GF-D8 (cell line): ENCODE measurements at regions not wholly inside any gene's neighbourhood (a gene's known extent, or its start where the extent isn't known, plus 50 kb on each side); places are given as distances from the start of the nearest gene placed in this dataset.
"Not testable (repeated sequence)": the region's sequence is repeated elsewhere in the genome, so short reads cannot be mapped to it uniquely, and the experiment has no call there.

ENCODE experiments used
- DNase-seq: peaks from one replicate; lab custom pipeline; 2025; lab: John Stamatoyannopoulos, UW

DNA sequence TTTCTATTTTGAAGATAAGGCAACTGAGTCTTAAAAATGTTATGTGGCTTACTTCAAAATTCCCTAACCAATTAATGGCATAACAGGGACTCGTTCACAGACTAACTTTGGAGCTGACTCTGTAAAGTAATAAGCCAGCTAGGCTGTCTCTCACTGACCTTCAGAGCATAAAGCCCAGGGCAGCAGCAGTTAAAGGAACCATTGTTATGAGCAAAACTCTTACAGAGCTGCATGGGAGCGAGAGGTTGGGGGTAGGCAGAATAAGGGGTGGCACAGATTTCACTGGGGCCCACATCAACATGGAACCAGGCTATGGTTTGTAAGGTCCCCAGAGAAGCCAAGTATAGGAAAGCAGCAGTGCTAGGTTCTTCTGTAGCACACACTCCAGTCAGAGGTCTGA lies 637.8 kb downstream of the RFPL4B start:
- DNase-seq, result no peak

- DNase-seq, result no peak
Measured at GRCh38 chr6:112986321-112986720, 639.2 kb downstream of the RFPL4B start.

GRCh38 chr6:112988748-112989147 lies 641.6 kb downstream of the RFPL4B start:
- no peak for DNase-seq

DNA sequence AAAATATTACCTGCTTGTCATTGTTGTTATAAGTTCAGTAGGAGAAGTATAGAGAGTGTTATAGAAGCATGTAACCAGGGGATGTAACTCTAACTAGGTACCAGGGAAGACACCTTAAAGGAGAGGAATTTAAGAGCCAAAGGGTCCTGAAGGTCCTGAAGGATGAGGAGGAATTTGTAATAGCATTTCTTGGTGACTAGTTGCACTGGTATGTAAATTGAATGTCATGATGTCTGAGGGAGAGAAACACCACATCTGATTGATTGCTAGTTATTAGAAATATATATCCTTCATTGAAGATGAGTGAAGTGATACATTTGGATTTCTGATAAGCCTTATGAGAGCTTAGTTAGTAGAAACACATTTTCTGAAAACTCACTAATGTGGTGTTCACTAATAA lies 643.8 kb downstream of the RFPL4B start:
- DNase-seq, result no peak

- no peak for DNase-seq
Measured at GRCh38 chr6:112991912-112992311, 644.8 kb downstream of the RFPL4B start.

GRCh38 chr6:112997421-112998085 lies 650.4 kb downstream of the RFPL4B start:
- DNase-seq, result no peak

DNA sequence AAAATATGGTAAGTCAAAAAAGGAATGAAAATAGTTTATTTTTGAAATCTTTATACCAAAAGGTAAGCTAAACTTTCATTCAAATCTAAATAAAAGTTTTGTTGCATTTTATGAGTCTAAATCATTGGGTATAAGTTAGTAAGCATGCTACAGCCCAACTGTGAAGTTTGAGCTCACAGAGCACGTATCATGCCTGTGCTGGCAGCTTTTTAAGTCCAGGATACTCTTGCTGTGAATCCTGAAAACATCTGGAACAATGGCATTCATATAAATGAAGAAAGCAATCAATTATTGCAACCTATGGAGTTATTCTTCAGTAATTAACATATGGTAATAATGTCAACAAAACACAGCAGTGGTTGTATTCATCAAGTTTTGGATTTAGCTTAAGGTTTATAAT lies 656.9 kb downstream of the RFPL4B start:
- DNase-seq, result no peak

DNA sequence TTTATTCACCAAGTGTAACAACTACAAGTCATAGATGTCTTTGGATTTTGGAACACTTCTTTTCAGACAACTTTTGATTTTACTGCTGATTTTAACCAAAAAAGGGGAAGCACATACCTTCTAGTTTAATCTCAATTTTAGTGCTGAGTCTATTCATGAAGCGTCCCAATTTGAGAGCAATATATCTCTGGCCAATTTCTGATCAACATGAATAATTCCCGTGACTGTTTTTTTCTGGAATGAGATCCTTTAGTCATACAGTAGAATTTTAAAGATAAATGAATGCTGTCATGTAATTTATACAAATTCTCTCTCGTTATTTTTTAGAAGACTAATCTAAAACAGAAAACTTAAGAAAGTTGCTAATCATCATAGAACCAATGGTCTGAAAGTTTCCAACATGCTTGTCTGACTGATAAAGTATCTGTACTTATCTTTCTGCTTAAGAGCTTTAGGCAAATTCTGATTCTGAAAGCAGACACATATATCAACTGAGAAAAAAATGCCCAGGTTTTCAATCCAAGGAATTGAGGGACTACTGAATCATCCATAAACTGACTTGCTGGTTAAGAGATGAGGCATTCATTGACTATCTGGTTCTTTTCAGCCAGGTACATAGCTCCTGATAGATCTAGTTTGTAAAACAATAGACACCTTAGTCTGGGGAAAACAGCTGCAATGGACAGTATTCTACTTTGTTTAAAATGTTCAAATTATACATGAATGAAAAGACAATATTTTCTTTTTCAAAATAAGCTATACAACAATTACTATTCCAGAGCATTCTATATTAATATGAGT lies 657.5 kb downstream of the RFPL4B start:
- no peak for DNase-seq

DNA sequence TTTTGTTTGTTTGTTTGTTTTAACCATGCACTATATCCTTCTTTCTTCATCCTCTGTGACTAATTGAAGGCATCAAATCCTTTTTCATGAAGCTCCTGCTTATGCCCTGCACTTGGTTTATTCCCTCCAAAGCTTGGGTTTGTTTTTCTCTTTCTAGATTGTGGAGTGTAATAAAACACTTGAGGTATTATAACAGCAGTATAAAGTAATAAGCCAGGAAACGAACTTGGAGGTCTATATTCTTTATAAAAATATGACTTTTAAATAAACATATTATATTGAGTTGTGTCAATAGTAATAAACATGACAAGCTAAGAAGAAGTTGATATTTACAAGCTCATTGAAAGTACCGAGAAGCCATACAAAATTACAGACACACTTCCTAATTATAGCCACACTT lies 659.4 kb downstream of the RFPL4B start:
- DNase-seq, result no peak

- no peak for DNase-seq
Measured at GRCh38 chr6:113009682-113010081, 662.6 kb downstream of the RFPL4B start.

DNA sequence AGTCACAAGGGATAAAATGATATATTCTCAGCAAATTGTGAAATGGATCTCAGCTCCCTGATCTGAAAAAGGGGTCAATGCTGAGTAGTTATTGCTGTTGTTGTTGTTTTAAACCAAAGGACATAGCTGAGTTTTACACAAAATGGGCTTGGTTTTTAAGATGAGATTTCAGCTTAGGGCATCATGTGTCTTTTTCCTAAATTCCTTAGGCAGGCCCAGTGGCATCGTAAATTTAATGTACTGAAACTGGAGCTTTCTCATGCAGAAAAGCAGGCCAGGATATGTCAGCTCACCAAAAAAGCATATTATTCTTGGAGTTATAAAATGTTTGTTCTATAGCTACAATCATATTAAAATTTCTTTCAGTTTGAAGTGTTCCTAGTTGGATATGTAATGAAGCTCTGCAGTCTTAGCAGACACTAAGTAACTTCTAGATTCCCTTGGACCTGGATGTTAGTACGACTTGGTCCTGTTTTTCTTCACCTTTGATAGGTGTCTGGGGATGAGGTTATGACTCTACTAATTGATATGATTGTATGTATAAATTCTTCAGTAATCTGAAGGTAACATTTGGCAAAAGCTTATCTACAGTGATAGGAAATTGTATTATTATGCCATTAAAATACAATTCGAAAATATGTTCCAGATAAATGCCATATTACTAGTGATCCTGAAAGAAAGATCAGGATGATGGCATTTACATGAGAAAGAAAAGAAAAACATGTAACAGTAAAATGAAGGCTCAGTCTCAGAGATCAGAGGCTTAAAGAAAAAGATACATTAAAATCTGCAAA lies 663.3 kb downstream of the RFPL4B start:
- DNase-seq, result no peak

DNA sequence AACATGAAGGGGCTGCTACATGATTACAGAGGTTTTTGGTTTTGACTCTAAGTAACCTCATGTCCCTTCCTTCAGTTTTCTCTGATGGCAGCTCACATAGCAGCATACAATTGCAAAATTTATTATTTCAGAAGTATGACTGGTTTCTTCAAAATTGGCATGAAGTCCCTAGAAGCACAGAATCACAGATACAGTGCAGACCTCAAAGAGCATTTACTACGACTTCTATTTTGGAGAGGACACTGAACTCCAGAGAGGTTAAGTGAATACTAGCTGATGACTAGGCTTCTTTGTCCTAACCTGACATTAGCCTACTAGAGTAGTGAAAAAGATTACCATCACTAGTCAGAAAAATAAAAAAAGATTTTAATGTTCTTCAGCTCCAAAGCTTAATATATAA lies 664.3 kb downstream of the RFPL4B start:
- DNase-seq, result no peak

DNA sequence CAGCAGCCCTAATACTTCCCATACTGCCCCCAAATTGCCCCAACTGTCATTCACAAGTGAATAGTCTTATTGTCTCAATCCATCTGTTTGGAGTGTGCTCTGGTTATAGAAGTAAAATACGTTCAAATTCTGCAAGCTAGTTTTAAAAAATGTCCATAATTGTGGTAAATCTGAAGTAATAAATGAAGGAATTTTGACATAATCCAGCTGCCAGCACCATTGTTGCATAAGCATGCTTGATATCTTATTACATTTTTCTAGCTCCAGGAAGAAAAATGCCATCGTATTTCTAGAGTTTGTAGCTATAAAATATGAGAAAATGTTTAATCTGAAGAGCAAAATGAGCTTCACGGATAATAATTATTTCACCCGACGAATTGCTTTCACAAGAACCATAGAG lies 664.7 kb downstream of the RFPL4B start:
- DNase-seq, result no peak

GRCh38 chr6:113015249-113015648 lies 668.1 kb downstream of the RFPL4B start:
- no peak for DNase-seq

GRCh38 chr6:113017353-113017752 lies 670.2 kb downstream of the RFPL4B start:
- no peak for DNase-seq

DNA sequence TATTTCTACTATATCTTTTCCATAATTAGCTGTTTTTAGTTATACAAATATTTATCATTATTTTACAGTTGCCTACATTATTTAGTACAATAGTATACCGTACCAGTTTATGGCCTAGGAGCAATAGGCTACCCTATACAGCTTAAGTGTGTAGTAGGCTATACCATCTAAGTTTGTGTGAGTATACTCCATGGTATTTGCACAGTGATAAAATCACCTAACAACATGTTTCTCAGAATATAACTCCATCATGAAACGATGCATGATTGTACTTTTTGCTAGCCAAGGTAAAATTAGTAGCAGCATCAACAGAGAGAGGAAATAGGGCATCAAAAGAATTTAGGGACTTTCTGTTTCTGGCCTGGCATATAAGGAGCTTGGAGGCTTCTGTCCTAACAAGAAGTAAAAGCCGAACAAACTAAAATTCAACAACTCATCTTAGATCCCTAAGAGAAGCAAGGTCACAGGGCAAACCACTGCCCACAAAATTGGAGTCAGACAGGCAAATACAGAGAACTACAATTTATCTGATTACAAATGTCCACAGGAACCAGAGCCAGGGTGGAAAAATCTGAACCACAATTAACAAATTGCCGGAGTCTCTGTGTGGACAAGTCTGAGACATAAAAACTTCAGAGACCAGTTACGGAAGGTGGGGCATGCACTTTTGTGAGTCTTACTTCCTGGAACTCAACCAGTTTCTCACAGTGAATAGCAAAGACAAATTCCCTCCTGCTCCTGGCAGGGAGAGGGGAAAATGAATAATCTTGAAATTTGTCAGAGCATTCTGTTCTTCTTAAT lies 671.4 kb downstream of the RFPL4B start:
- DNase-seq, result no peak

DNA sequence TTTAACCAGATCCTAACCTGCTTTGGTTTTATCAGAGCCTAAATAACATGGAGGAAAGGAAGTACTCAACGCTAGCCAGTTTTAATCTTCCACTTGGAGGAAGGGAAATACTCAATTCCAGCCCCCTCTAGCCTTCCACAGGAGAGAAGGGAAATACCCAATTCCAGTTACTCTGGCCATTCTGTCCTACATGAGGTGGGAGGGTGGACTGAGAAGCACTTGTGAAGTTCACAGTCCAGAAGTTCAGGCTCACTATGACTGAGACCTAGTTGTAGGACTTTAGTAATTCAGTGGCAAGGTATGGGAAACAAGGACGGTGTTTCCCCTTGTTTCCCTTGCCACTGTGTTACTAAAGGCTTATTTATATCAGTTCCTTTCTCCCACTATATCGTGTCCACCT lies 672.0 kb downstream of the RFPL4B start:
- no peak for DNase-seq

DNA sequence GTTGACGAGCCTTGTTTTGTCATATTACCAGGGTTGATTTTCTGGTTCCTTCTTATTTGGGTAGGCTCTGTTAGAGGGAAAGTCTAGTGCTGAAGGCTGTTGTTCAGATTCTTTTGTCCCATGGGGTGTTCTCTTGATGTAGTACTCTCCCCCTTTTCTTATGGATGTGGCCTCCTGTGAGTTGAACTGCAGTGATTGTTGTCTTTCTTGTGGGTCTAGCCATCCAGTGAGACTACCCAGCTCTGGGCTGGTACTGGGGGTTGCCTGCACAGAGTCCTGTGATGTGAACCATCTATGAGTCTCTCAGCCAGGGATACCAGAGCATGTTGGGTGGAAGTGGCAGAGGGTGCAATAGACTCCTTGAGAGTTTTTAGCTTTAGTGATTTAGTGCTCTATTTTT lies 680.6 kb downstream of the RFPL4B start:
- no peak for DNase-seq

- DNase-seq, result not testable (repeated sequence)
Measured at GRCh38 chr6:113029161-113029560, 682.0 kb downstream of the RFPL4B start.

DNA sequence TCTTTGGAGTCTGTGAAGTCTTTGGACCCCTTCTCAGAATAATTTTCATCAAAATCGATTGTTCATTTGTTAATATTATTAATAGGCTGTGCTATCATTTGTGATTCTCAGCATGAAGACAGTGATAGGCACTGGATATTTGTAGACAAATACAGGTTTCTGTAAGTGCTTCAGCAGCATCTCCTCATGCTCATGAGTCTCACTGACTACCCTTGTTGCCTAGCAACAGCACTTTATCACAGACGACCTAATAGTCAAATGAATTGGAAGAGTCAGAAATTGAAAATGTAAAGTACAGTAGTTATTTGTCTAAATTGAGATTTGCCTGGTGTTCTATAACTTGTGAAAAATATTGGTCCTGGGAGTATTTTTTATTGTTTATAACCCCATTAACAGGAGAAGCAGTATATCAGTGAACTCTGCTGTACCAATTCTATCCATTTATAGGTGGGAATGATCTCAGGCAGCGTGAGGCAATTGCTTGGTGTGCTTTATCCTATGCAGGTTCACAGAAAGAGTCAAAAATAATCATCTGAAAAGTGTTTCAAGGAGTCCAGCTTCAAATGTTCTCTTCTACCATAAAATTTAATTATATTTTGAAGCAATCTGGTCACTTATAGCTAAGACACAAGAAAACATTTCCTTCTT lies 684.6 kb downstream of the RFPL4B start:
- no peak for DNase-seq

DNA sequence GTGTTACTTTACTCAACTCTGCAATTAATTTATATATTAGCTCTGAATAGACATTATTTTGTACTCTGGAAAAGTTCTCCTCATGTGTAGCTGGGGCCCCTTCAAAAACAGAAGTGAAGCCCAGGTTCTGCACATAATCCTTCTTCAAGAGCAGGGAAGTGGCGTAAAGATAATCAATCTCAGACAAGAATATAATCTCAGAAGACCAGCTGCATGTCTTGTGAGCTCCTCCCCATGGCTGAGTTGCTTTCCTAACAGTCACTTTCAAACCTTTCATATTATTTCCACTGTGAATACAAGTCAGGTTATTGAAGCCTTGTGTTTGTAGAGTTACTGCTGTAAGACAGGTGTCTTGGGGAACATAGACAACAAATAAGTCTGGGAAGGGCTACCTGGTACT lies 691.9 kb downstream of the RFPL4B start:
- DNase-seq, result no peak

GRCh38 chr6:113047148-113047547 lies 700.0 kb downstream of the RFPL4B start:
- no peak for DNase-seq
